ENCODE measurements at regions not wholly inside any gene's neighbourhood (a gene's known extent, or its start where the extent isn't known, plus 50 kb on each side); places are given as distances from the start of the nearest gene placed in this dataset.

DNA sequence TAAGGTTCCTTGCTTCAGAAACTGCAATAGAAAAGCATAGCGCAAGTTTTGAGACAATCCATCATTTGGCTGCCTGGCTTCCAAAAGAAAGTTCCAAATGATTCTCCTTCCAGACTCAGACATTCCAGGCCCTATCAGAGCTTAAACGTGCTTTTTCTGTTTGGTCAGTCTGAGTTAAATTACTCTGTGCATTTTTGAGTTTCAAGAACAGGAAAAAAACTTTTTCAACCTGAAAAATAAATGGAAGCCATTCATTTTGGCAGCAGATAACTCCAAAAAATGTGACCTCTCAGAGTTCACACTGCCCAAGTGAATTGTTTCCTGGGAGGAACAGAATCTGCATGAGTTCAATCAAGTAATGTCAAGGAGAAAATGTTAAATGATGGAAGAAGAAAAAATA, 354.2 kb downstream of the CXCL12 start:
- DNase-seq: no peak

DNA sequence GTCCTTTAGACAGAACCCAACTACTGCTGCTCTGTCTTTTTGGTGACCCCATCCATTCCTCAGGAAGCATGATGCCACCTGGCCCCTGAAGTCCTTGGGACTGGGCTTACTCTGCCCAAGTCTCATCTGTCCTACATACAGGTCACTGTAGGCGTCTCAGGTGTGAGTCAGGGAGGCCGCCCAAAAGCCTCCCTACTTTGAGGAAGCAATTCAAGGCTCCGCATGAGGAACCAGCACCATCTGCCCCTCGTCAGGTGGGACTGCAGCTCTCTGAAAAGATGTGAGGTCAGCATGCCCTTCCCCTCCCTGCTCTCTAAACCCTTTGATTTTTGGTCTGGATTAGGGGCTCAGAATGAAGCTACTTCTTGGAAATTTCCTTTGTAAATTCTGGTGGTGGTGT, 354.8 kb downstream of the CXCL12 start:
- DNase-seq: no peak

DNA sequence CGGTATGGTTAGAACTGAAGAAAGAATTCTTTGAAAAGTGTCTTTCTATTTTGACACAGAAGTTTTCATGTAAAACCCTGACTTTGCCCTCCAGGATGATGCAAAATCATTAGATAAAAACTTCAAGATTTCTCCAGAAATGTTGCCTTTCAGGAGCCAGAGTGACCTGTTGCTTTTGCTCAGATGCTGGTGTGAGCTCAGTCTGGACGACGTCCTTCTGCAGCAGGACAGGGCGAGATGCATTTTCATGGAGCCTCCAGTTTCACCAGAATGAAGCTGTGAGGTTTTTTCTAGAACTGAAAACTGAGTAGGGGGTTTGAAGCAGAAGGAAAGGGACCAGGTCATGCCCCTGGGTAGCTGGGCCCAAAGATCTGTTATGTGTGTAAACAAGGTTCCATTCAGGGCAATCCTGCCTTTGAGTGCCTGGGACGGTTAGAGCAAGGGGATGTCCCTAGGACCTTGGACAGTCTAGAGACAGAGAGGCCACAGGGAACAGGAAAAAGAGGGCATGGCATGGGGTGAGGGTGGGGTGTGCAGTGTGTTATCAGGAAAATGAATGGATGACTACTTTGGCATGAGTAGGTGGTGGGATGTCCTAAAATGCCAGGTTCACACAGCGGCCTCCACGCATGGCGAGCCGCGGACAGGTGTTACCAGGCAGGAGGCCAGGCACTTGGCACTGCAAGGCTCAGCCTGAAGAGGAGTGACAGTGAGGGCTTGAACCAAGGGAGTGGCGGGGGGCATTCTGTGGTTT, 356.3 kb downstream of the CXCL12 start:
- DNase-seq: no peak

DNA sequence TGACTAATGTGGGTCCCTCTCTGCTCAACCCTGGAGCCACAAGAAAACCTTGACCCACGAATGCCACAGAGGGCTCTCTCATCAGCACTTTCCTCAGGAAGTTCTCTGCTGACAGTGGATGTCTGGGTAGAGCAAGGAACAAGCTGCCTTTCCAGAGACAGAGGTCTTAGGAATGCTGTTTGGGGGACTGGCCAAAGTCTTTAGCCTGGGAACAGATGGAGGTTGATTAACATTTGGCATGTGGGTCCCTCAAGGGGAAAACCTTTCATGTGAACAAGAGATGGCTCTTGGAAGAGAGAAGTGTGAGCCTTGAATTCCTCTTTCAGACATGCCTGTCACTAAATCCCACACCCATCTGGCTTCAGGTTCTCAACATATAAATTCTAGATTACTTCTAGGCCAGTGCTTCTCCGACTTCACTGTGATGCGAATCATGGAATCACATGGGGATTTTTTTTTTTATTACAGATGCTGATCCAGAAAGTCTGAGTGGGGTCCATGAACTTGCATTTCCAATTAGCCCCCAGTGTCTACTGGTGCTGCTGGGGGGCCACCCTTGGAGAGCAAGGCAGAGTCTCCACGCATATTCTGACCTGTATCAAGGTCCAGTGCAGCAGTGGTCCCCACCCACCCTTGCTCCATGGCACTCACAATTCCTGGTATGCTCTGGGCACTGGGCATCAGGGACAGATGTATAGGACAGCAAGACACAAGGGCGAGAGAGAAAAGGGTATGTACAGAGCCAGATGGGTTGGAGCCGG, 360.4 kb downstream of the CXCL12 start:
- DNase-seq: no peak

DNA sequence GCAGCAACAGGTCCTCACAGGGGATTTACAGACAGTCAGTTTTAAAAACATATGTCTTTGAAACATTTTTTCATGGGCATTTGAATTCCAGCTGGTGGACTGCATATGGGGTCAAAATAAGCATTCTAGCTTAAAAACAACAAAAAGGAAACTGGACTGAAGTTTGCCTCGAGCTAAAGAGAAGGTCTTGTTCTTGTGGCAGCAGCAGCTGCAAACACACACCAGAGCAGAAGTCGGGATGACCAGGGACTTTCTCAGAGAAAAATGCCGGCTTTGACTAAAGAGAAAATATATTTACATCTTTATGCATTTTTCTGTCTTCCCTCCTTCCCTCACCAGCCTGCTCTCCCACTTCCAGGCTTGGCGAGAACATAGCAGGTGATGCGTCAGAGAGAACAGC, 361.4 kb downstream of the CXCL12 start:
- DNase-seq: no peak

DNA sequence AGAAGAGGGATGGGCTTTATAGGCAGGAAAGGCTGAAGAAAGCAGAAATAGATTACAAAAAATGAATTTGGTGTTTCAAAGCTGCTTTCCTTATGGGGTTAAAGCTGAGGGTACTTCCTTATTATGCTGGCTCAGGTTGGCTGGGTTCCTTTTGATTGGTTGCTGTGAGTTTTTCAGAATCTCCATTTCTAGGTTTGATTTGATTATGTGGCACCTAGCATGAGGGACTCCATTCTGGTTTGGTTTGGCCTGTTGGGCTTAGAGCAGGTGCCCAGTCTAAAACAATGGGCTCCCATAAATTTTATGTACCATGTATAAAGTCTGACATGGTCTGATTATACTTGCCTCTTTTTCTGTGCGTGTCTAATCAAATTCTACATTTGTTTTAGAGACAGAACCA, 362.7 kb downstream of the CXCL12 start:
- no peak for DNase-seq

DNA sequence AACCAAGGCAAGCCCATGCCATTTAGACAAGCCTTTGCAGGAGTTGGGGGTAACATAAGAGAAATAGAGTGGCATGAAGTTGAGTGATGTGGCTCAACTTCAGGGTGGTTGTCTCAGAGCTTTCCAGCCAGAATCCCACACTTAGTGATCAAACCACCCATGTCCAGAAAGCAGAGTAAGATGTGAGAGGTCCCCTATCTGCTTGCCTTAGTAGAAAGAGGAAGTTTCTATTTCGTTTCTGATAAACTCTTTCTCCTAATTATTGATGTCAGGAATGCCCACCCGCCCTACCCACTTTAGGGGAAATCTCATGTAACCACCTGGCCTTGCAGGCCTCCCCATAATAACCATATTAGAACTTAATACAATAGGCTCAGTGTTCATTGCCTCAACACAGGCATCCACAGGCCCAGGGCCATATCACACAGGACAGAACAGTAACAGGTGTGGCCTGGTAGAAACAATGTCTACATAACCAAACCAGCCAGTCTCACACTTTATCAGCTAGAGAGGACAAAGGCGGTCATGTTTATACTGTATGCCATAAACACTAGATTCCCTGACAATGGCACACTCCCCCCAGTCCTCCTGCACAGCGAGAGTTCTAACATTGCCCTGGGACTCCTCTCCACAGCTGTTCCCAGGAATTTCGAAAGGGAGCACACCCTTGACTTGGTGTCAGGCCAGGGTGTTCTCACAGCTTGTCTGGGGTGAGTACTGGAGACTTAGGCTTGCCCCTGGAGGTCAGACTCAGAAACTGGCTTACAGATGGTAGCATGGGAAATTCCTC, 364.4 kb downstream of the CXCL12 start:
- no peak for DNase-seq

DNA sequence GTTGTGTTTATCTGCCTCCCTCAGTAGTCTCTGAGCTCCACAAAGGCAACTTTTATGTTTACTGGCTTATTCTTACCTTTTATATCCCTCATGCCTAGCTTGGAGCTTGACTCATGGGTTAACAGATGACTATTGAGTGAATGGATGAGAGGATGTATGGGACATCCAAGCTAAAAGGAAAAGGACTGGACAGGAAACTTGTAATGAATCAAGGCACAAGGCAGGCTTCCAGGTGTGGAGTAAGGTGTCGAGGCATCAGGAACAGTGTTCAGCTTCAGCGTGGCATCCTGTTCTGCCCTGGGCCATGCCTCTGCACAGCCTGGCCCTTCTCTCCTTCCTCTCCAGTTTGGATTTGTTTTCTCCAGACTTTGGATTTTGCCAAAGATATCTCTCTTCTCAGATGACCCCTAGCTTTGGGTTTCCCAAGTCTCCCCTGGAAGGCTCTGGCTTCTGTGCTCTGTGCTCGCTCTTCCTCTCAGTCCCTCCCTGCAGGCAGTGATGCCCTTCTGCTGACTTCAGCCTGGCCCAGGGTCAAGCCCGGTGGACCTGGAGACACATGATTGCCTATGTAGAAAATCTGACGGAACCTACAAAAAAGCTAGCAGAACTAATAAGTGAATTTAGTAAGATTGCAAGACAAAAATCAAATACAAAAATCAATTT, 367.3 kb downstream of the CXCL12 start:
- no peak for DNase-seq

DNA sequence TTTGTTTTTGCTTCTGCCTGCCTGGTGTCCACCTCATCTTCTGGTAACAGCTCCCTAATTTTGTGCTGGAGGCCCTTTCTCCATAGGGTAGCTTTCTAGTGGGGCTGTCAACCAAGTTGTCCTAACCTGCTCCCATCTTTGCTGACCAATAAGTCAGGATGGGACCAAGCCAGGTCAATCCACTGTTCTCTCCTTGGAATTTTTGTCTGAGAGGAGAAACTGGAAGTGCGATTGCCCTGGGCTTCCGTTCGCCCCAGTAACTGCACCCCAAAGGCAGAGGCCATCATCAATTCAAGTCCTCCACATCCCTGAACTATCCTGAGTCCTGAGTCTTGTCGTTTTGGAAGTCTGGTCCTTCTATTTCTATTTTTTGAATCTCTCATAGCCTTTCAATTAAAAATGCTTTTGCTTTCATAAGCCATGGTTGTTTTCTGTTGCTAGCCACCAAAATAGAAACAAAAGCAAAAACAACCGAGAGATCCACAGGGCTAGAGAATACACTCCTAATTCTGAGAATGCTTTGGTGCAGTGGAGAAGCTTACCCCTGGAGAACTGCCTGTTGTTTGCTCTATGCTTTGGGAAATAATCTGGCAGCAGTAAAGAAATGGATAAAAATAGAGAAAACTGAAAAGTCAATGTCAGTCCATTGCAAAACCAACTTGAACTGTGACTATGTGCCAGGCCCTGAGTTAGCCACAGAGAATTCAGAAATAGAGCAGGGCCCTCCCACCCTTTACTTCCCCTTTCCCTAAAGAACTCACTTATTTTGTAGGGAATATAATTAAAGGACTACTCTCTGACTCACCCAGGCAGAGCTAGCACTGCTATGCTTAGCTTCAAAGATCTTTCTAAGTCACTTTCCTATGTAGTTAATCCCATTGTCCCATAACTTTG, 368.1 kb downstream of the CXCL12 start:
- DNase-seq: no peak

DNA sequence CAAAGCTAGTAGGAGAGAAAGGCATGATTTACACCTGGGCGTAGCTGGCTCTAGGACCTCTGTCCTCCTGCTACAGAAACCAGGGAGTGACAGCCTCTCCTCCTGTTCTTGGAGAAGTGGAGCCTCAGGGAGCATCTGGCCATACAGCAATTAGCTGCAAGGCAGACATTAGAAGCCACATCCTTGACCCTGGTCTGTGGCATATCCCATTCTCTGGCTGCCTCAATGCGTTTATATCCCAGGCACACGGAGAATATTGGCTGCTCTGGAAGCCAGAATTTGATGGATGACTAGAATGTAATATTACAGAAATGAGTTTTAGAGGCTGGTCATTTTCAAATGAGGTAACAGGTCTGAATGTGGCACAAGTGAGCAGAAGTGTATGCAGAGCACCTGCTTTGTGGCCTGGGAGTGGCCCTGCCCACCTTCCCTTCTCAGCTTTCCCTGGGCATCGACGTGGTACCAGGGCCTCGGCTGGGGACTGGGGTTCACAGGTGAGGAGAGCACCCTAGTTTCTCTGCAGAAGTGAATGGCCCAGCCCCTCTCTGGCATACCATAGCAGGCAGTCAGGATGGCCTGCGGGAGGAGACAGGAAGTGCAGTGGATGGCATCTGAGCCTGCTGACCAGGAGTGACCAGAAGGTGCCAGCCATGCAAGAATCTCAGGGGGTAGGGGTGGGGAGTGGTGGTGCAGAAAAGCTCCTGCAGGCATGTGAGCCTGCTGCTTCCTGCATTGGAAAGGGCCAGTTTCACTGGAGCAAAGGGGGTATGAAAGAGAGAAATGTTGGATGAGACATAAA, 367.2 kb upstream of the ZNF32 start:
- DNase-seq: no peak

DNA sequence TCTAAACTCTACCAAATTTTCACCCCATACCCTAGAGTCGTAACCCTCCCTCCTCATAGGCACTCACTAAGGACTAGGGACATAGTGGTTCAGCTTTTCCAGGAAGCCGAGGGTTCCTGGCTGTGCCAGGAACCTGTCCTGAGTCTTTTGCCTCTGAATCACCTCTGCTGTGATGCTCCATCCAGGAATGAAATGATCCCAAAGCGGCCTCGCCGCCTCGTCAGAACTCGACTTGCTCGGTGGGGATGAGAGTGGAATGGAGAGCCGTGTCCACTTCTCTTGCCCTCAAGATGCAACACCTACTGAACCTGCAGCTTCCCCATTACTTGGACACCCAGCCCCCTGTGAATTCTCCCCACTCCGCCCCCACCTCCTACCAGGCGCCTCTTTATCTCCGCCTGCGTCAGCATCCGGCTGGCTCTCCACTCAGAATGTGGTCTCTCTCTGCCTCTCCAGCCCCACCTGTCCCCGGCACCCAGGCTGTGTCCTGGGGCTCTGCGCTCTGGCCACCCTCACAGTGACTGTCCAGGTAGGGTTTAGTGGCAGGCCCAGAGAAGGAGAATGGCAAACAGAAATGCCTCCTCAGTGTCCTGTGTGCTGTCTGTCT, 366.1 kb upstream of the ZNF32 start:
- DNase-seq: no peak

DNA sequence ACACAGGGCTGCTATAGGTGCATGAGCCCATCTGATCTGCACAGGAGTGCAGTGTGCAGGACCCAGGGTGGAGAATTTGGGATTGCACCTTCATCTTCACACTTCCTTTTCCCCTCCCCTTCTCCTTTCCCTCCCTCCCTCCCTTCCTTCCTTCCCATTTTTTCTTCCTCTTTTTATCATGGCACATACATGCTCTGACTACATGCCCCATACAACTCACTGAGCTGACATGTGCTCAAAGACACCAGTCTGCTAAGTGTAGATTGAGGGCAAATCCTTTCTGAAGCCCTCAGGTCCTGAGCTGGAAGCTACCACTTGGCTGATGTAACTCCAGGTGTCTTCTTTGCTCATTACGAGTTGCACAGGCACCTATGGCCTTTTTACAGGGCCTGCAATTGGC, 365.3 kb upstream of the ZNF32 start:
- no peak for DNase-seq

DNA sequence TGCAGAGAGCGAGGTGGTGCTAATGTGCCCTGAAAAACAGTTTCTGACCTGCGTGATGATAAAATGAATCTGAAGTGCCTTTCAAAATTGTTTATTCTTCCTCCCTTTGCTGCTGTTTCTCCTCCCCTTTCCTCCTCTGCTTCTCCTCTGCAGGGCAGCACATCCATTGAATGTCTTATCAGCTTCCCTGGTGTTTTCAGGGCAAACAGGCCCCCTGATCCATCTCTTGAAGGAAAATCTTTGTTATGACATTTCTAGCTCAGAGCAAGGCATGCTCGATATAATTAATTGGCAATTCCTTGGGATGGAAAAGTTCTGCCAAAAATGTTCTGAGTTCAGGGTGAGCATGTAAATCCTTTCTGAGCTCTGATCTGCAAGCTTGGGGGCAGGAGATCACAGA, 364.2 kb upstream of the ZNF32 start:
- no peak for DNase-seq

DNA sequence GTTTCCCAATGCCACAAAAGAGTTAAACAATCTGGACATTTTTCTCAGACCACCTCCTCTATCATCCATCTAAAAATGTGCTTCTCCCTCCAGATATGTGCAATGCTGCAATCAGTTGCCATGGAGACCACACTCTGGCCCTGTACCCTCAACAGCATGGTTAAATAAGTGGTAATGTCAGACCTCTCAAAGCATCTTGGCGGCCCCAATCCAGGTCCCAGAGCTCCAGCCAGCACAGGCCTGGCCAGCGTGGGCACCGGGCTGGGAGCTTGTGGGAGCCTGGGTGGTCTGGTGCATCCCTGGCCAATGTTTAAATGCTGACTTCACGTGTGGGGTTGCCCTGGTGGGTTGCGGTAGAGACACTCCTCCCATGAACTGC, 362.9 kb upstream of the ZNF32 start:
- no peak for DNase-seq

DNA sequence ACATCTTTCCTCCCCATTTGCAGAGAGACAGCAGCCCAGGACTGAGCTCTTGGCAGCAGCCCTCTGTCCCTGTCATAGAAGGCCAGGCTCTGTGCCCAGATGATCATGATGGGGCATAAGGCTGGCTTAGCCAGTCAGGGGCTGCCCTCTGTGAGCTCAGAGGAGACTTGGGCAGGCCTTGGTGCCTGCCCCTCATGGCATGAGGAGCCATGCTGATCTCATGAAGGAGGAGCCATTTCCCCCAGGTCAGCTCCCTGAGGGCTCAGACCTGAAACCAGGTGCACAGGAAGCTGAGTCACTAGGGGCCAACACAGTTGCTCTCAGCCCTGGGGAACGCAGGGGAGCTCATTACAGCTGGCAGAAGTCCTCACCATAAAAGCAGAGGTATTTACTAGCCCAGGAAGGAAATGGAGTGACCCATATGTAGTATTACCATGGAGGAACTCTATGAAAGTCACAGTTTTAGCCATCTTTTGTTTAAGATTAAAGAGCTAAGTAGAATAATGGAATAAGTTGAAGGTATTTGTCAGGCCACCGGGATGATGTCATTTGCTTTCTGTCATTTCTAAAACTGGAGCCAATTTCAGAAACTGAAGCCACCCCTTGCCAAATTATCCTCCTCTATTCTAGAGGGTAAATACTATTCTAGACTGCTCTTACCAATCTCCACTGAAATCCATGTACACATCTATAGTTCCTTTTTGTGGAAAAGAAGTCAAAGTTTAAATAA, 362.4 kb upstream of the ZNF32 start:
- DNase-seq: no peak

DNA sequence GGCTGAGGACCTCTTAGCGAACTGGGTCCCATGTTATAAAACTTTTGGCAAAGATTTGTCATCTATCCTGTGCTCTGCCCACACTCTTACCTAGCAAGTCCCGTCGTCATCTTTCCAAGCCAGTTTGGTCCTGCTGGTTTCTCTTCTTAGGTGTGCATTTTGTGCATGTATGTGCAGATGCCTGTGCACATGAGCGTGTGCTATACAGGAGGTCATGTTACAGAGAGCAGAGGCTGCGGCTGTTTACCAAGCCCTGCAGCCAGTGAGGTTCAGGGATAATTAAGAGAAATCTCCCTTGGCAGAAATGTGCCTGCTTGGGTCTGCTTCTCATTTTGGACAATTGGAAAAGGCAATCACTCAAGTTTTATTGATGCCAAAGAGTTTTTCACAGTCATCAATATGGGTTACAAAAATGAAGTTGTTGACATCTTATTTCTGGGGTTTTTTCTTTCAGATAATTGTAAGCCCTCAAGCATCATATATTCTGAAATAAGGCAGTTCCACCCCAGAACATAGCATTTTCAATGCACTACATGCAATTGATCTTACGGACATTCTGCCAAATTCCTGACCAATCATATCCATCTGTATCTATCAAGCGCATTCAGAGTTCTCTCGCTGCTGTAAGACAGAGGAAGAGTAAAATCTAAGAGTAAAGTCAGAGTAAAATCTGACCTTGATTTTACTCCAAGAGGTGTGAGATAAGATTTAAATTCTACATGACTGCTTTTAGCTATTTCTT, 361.4 kb upstream of the ZNF32 start:
- DNase-seq: no peak

DNA sequence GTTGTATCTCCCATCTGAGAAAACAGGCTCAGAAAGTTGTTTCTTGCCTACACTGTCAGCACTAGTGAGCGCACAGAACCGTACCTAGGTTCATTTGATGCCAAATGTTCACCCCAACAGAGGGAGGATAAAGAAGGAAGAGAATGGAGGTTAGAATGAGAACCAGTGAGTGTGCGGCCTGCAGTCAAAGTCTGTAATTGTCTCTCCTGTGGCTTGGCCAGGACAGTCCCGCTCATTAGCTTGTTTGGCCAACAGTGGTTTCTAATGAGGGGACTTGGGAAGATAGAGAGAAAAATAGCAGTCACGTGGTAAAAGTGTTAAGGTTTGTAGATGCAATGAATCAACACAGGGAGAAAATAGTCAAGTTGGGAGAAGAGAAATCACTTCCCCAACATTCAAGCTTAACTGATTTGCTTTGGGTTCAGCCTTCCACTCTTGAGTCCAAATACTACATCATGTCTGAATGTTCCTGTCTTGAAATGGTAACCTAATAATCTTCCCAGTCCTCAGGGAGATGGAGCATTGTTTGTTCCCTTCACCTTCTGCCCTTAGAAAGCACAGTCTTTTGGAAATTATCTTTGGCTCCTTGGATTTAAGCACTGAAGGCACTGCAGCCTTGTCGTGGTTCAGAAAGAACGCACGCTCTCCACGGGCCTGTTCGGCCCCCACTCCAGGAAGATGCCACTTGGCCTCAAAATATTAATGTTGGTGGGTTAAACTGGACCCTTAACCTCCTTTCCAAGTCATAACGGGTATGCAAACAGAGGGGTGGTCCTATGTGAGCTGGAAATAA, 360.4 kb upstream of the ZNF32 start:
- no peak for DNase-seq

All from muscle of arm (tissue), 1 donor.